GM18499 (cell line): ENCODE measurements at regions not wholly inside any gene's neighbourhood (a gene's known extent, or its start where the extent isn't known, plus 50 kb on each side); places are given as distances from the start of the nearest gene placed in this dataset.

ENCODE experiments used
- ATAC-seq: cut with Tn5 transposase; IDR thresholded peaks from one replicate; pipeline ENCODE4 v1.9.1; 2021; ENCODE audit warnings: moderate number of reproducible peaks; ENCODE audit not compliant: insufficient read depth, unreplicated experiment

GRCh38 chr14:39762576-39763401 is 330.6 kb upstream of the FBXO33 start:
- peak; percentile 44 for ATAC-seq

DNA sequence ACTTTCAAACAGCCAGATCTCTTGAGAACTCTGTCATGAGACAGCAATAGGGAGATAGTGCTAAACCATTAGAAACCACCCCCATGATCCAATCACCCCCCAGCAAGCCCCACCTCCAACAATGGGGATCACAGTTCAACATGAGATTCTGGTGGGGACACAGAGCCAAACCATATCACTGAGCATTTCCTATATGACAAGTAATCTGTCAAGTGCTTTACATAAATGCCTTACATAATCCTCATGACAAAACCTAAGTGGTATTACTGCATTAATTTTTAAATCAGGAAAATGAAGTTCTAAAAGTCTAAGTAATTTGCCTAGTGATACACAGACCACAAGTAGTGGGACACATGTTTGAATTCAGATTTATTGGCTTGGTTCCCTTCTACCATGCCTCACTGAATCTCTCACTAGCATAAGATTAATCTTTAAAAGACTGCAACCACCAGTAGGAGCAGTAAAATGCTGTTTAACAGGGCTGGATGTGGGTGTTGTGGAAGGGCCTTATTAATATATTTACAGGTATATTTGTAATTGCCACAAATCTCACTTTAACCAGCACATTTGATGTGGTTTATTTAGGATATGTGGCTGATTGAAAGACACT is 323.1 kb upstream of the FBXO33 start:
- ATAC-seq = no peak

GRCh38 chr14:39740454-39740853 is 308.2 kb upstream of the FBXO33 start:
- no peak for ATAC-seq

- no peak for ATAC-seq
Observed at GRCh38 chr14:39739796-39740195, 307.6 kb upstream of the FBXO33 start.

DNA sequence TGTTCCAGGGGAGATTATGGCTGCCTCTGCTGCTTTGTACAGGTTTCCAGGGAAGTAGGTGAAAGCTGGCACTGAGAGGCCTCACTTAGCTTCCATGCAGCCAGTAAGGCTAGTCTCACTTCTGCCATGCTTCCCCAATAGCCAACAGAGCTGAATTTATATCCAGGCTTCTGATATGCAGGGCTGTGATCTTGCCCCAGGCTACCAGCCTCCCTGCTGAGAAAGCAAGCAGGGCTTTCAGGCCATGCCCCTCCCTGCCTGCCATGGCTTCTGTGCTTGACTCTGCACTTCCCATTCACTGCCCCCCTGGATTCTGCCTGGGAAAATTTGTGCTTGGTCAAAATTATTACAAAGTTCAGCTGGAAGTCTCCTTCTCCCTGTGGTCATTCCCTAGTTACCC is 302.1 kb upstream of the FBXO33 start:
- no peak for ATAC-seq

- ATAC-seq = no peak
Observed at GRCh38 chr14:39733741-39734140, 301.5 kb upstream of the FBXO33 start.

- no peak for ATAC-seq
Observed at GRCh38 chr14:39731912-39732311, 299.7 kb upstream of the FBXO33 start.

DNA sequence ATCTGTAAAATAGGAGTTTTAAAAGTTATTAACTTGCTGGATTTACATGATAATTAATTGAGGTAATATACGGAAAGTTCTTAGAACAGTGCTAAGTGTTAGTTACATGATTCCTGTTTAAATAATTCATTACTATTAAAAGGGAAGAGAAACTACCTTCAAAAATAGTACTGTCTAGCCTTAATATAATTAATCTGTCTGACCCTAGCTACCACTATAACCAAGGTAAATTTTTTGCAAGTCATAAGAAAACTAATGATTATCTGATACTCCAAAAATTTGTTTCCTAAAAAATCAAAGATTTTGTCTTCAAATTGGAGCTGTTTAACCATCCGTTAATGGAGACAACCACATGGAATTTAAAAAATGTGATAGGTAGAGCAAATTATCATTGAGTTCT is 294.3 kb upstream of the FBXO33 start:
- no peak for ATAC-seq

DNA sequence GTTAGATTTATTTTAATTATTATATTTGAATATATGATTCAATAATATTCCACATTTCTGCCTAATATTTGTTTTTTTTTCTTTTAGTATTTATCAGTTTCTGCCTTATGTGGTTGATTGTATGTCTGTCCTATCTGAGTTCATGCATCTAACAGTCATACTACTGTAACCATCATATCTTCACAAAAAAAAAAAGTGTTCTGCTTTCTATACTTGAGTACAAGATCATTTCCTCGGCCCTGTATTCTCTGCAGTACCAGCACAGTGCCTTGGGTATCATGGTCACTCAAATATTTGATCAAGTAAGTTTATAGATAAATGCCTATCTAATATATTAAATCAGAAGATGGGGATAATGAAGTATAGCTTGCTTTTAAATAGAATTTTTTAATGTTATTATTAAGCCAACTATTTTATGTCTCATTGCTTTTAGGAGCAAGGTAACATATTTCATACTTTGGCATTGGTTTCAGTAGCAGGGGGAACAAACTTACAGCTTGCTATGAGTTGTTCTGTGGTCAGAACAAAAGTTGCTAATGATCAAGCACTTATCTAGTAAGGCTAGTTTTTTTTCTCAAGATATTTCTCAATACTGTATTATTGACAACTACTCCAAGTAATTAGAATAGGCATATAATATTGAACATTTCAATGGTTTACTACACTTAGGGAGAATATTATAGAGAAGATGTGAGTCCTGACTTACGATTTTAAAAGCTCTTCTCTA is 290.5 kb upstream of the FBXO33 start:
- no peak for ATAC-seq

- ATAC-seq = no peak
Observed at GRCh38 chr14:39716987-39717570, 284.8 kb upstream of the FBXO33 start.

DNA sequence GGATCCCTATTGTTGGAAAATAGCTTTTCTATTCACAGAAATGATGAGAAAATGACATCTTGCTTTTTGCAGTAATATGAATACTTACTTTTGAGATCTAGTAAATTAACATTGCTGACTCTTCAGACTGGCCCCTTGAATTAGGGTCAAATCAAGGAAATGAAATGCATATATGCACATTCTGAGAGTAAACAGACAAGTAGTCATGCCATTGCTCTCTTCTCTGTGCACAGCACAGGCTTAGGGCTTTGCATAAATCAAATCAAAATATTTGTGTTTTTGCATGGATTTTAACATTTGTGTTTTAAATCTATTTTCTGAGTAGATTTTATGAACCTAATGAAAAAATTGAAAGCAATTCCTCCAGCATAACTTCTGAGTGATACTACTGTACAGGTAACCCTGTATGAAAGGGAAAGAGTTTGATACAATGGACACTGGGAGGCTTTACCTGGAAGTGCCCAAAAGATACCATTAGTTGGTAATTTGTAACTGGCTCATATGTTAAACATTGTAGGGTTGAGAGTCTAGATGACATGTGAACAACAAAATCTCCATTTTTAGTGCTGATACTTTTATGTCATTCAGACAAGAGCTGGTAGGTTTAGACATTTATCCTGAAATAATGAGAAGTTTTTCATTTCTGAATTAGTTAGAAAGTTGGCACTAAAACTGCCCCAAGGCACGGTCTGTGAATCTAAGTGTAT is 280.2 kb upstream of the FBXO33 start:
- no peak for ATAC-seq

GRCh38 chr14:39704594-39704993 is 272.4 kb upstream of the FBXO33 start:
- no peak for ATAC-seq

DNA sequence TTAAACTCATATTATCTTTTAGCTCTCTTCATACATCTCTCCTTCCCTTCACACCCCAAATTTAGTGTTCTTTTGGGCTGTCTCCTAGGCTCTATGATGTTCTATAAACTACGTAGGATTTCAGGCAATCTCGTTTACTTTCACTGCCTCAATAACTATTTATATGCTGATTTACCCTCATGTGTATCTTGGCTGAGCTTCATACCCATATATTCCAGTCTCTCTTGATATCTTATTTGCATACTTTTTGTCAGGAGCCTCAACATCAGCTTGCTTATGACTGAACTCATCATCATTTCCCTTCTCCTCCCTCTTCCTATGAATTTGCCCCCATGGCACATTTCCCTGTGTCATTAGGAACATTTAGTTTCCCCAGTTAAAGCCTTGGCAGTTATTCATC is 262.1 kb upstream of the FBXO33 start:
- no peak for ATAC-seq

DNA sequence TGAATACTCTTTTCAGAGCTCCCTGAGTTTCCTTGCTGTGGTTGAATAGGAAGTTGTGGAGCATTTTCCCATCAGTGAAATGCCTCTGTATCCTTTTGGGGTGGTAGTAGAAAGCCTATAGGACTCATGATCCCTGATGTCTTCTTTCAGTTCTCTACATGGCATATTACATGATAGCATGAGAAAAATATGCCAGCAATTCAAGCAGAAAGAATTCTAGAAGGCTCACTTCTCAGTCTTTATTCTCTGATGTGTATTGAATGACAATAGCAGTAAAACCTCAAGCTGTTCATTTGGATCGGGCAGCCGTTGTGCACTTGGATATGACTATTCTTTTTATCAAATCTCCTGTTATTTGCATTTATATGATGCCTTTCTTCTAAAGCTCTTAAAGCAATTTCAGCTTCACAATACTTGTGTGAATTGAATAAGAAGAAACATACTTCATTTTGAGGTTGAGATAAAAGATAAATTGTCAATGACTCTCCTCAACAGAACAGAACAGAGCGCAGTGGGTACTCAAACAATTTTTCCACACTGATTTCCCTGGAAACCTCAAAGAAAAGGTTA is 251.5 kb upstream of the FBXO33 start:
- ATAC-seq = no peak

DNA sequence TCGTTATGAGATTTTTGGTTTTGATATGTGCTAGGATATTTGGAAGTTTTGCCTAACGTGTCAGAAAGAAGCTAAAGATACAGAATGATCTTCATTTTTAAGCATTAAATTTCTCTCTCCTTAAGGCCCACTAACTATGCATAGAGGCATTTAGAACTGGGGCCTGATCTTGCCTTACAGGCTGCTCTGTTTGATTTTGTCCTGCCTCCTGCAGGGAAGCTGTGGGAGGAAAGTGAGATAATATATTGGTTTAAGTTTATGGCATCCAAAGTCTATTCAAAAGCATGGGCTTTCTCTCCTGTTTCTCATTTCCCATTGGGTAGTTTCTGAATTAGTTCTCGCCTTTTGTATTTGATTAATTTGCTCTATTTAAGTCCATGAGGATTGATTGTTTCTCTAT is 250.3 kb upstream of the FBXO33 start:
- ATAC-seq = no peak

DNA sequence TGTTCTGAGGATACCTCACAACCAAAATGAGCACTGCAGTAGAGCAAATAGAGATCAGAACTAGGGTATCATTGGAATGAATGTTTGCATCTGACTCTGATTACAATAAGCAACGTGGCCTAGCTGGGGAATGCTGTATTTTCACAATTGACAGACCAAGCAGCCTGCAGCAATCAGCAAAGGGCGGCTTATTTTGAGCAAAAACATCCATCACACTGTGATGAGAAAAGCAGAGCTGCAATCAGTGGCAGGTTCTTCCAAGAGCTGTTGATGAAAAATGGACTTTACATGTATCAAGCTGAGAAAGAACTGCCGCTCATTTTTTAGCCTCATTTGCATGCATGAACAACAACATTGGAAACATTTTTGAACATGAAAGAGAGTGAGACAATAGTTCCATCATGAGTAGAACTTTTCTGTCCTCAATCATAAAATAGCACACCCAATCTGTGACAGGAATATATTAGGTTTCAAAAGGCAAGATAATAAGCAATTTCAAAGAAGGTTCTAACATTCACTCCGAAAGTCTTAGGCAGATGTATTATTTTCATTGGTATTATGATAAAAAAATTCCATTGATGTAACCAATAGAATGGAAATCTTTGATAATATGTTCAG is 249.7 kb upstream of the FBXO33 start:
- no peak for ATAC-seq

GRCh38 chr14:39680777-39681176 is 248.5 kb upstream of the FBXO33 start:
- peak; percentile 89 for ATAC-seq

- no peak for ATAC-seq
Observed at GRCh38 chr14:39673734-39674133, 241.5 kb upstream of the FBXO33 start.

DNA sequence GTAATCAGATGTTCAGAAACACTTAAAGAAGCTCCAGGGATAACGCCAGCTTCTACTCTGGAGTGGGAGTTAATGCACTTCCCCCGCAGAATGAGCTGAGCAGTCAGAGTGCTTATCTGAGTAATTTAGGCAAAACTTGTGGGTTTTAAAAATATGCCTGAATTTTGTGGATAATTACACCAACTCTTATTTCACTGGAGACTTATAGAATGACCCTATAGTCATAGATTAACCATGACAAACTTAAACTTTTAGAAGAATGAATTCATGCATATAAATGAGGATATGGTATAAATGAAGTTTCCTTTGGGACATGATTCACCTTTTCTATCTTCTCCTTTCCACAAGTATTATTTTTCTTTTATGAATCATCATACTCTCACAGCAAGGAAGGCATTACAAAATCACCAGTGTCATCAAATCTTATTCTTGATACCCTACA is 241.1 kb upstream of the FBXO33 start:
- no peak for ATAC-seq

DNA sequence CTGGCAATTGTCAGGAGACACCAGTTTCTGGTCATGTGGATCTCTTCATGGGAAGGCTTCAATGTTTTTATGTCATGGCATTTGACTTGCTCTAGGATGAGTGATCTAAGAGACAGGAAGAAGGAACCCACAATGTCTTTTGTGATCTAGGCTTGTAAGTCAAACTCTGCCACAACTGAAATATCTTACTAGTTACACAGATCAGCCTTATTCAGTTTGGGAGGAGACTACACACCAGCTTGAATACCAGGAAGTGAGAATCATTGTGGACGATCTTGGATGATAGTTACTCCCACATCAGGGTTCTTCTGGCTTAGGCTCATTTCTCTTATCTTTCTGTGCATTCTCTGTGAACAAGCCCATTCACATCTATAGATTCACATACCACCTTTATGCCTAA is 236.2 kb upstream of the FBXO33 start:
- ATAC-seq = no peak
